Breast epithelium (tissue), 3 donors: ENCODE measurements at regions not wholly inside any gene's neighbourhood (a gene's known extent, or its start where the extent isn't known, plus 50 kb on each side); places are given as distances from the start of the nearest gene placed in this dataset.

Source experiments
- POLR2A ChIP-seq: fragments of 450-650 bp; IDR thresholded peaks from one replicate; pipeline ENCODE4 v1.6.1; 2016; ENCODE audit warnings: antibody characterized with exemption, mild to moderate bottlenecking, moderate library complexity
- POLR2AphosphoS5 ChIP-seq, 3 donors: sonication (generic); formaldehyde crosslinking; IDR thresholded peaks; one replicate each; pipeline ENCODE4 v1.6.1; 2017; ENCODE audit warnings: antibody characterized with exemption in 3 of 3
- TF ChIP-seq, protein P1 (sequence below), 3 donors: fragments of 450-650 bp; IDR thresholded peaks; one replicate each; pipeline ENCODE4 v1.5.1; 2016 to 2017; ENCODE audit warnings: antibody characterized with exemption in 3 of 3, mild to moderate bottlenecking in 3 of 3, moderate library complexity in 3 of 3

DNA sequence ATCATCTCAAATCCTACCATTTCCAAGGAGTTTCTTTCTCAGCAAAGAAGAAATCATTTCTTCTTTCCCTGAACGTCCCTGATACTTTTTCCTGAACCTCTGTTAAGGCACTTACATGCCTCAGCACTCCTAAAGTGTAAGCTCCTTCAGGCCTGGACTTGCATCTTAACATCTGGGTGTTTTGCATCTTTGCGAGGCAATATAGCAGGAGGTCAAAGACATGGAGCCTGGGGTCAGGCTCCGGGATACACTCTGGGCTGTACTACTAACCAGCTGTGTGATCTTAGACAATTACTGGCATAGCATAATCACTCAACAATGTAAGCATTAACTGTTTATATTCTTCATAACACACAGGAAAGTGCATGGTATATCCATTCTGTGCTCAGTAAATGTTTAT, 275.5 kb upstream of the BOD1L1 start:
- TF ChIP-seq POLR2A (no peak), POLR2AphosphoS5 (IDR thresholded peaks at IDR 0.05) (no peak)
- TF ChIP-seq, protein P1, sequence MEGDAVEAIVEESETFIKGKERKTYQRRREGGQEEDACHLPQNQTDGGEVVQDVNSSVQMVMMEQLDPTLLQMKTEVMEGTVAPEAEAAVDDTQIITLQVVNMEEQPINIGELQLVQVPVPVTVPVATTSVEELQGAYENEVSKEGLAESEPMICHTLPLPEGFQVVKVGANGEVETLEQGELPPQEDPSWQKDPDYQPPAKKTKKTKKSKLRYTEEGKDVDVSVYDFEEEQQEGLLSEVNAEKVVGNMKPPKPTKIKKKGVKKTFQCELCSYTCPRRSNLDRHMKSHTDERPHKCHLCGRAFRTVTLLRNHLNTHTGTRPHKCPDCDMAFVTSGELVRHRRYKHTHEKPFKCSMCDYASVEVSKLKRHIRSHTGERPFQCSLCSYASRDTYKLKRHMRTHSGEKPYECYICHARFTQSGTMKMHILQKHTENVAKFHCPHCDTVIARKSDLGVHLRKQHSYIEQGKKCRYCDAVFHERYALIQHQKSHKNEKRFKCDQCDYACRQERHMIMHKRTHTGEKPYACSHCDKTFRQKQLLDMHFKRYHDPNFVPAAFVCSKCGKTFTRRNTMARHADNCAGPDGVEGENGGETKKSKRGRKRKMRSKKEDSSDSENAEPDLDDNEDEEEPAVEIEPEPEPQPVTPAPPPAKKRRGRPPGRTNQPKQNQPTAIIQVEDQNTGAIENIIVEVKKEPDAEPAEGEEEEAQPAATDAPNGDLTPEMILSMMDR (IDR thresholded peaks at IDR 0.05): no peak
